ENCODE measurements at regions not wholly inside any gene's neighbourhood (a gene's known extent, or its start where the extent isn't known, plus 50 kb on each side); places are given as distances from the start of the nearest gene placed in this dataset.

- no peaks in the 10 kb centered on the region for H3K9me3 ChIP-seq
- H3K27ac ChIP-seq = no peak overlapping the region
- H3K36me3 ChIP-seq = no peaks in the 10 kb centered on the region
- no peak for DNase-seq (ENCODE audit: low spot score)
- intact Hi-C loops (cut with DNase I) = no loop called here
- no peak overlapping the region for H3K4me3 ChIP-seq
- TF ChIP-seq POLR2A (IDR thresholded peaks at IDR 0.05) (no peak), CTCF (IDR thresholded peaks at IDR 0.05) (no peak), POLR2AphosphoS5 (IDR thresholded peaks at IDR 0.05) (no peak)
- H3K4me1 ChIP-seq (replicated peaks) = no peaks in the 10 kb centered on the region
- 90% methylated on average over 21 of the region's 21 CpGs for WGBS
- no peaks in the 10 kb centered on the region for H3K27me3 ChIP-seq (replicated peaks; ENCODE audit: insufficient read depth)
These were observed 104.0 kb downstream of the TNFAIP2 start for GRCh38 chr14:103227094-103227768.

- TF ChIP-seq POLR2A (IDR thresholded peaks at IDR 0.05) (no peak), CTCF (IDR thresholded peaks at IDR 0.05) (no peak), POLR2AphosphoS5 (IDR thresholded peaks at IDR 0.05) (no peak)
- H3K4me3 ChIP-seq = no peak overlapping the region
- H3K27ac ChIP-seq = no peak overlapping the region
- no peaks in the 10 kb centered on the region for H3K36me3 ChIP-seq
- H3K27me3 ChIP-seq (replicated peaks; ENCODE audit: insufficient read depth) = no peaks in the 10 kb centered on the region
- H3K9me3 ChIP-seq = no peaks in the 10 kb centered on the region
- no peak for DNase-seq (ENCODE audit: low spot score)
- intact Hi-C loops (cut with DNase I) = no loop called here
- H3K4me1 ChIP-seq (replicated peaks) = no peaks in the 10 kb centered on the region
- 97% methylated on average over 8 of the region's 8 CpGs for WGBS
These were observed 105.0 kb downstream of the TNFAIP2 start for GRCh38 chr14:103228076-103228806.

- WGBS = 100% methylated on average over 3 of the region's 4 CpGs
- no peaks in the 10 kb centered on the region for H3K27me3 ChIP-seq (replicated peaks; ENCODE audit: insufficient read depth)
These were observed 105.2 kb upstream of the EIF5 start for GRCh38 chr14:103228866-103229265.

GRCh38 chr14:103230021-103230420 is 104.0 kb upstream of the EIF5 start:
- Histone ChIP-seq H3K27ac (no peak overlapping the region), H3K9me3 (no peaks in the 10 kb centered on the region), H3K4me1 (replicated peaks) (no peaks in the 10 kb centered on the region), H3K36me3 (no peaks in the 10 kb centered on the region), H3K4me3 (no peak overlapping the region), H3K27me3 (replicated peaks; ENCODE audit: insufficient read depth) (no peaks in the 10 kb centered on the region)
- no peak for TF ChIP-seq POLR2AphosphoS5 (IDR thresholded peaks at IDR 0.05)
- TF ChIP-seq CTCF (IDR thresholded peaks at IDR 0.05) = no peak
- no peak for TF ChIP-seq POLR2A (IDR thresholded peaks at IDR 0.05)
- WGBS = 97% methylated on average over 9 of the region's 9 CpGs
- intact Hi-C loops (cut with DNase I) = no loop called here
- DNase-seq (ENCODE audit: low spot score) = no peak

More at GRCh38 chr14:103228866-103229265, 105.2 kb upstream of the EIF5 start:
- no peaks in the 10 kb centered on the region for H3K9me3 ChIP-seq
- DNase-seq (ENCODE audit: low spot score) = no peak
- no peak overlapping the region for H3K27ac ChIP-seq
- H3K4me3 ChIP-seq = no peak overlapping the region
- no peak for TF ChIP-seq CTCF (IDR thresholded peaks at IDR 0.05)
- no peak for TF ChIP-seq POLR2AphosphoS5 (IDR thresholded peaks at IDR 0.05)
- TF ChIP-seq POLR2A (IDR thresholded peaks at IDR 0.05) = no peak
- intact Hi-C loops (cut with DNase I) = no loop called here
- H3K4me1 ChIP-seq (replicated peaks) = no peaks in the 10 kb centered on the region
- no peaks in the 10 kb centered on the region for H3K36me3 ChIP-seq
